NCI-H2196 treated with DMSO at 0.1 percent for 48 hours (cell line): ENCODE measurements at regions not wholly inside any gene's neighbourhood (a gene's known extent, or its start where the extent isn't known, plus 50 kb on each side); places are given as distances from the start of the nearest gene placed in this dataset.

Experiments used
- DNase-seq: peaks from one replicate; lab custom pipeline; 2025; ENCODE audit not compliant: unreplicated experiment; lab: John Stamatoyannopoulos, UW

DNA sequence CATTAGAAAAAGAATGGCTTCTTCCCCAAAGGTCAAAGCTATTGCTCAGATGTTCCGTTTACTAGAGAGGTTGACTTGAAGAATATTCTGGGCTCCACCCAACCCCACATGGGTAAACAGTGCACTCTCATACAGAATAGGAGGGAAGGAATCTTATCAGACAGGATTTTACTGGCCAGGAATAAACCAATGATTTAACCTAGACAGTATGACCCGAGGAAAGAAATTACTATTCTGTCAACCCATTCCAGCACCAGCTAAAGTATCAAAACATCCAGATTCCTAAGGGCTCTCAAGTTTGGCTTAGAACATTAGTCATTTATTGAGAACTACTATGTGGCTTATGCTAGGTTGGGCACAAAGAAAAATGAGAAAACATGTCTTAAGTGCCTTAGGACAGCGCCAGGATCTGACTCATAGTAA, 493.6 kb upstream of the KLF4 start:
- DNase-seq = no peak

- no peak for DNase-seq
Measured at GRCh38 chr9:107982745-107983144, 493.2 kb upstream of the KLF4 start.

DNA sequence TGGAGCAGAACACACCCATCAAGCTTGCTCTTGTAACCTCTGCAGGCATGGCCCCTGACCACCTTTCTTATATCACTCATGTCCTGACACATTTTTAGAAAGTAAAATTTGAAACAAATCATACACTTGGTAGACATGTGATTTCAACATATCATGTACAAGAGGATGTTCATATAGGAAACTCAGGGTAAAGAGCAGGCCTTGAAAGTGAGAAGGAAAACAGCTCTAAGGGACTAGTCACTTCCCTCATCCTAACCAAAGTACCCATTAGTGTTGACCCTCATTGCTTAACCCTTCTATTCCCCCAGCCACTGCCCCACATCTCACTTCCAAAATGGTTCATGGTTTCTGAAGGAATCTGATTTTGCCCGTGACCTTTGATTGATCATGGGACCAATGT, 492.4 kb upstream of the KLF4 start:
- DNase-seq = no peak

DNA sequence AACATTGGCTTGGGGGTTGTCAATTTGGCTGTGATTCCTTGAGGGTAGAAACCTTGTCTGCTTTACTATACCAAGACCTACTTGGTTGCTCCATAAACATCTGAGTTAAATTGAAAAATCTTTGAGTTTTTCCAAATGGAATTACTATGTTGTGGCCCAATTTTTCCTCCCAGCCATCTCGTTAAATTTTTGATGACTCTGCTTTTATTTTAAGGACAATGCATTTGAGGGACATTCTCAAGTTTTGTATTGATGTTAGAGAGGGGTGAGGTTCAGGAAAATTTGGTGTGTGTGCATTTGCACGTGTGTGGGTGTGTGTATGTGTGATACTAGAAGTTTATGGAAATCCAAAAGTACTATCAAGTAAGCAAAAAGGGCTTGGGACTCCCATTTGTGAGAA, 491.4 kb upstream of the KLF4 start:
- DNase-seq = no peak

GRCh38 chr9:107976767-107977166, 487.2 kb upstream of the KLF4 start:
- DNase-seq = no peak

DNA sequence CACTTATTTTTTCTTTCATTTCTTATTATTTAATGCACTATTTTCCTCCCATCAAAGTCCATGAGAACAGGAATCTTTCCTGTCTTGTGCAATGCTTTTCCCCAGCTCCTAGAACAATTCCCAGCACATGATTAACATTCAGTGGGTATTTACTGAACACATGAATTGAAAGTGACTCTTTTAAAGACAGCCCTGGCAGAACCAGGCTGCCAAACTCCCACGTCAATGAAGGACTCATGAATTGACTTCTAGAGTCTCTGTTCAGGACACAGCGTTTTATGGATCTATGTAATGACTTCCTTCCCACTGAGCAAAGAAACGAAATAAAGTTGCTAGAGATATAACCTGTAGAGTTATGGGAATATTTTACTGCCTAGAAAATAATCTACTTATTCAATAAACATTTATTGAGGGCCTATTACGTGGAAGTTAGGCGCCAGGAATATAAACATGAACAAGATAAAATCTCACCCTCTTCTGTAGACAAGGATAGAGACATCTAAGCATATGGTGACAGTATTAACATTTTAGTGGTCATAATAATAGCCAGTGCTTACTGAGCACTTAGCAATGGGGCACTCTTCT, 485.9 kb upstream of the KLF4 start:
- no peak for DNase-seq

DNA sequence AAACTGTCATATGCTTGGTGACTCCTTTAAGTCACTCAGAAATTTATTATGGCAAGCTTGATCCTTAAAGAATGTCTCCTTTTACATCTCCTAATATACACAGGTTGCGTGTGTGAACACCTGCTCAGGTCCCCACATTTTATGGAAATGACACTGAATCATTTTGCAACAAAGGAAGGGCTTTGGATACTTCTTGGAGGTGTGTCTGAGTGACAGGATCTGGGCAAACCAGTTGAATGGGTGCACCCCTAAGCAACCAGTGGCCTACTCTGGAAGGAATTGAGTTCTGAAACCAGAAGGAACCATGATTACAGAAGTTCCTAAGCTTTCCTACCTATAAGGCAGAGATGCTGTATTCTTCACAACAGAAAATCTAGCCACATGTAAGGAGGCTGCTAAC, 483.9 kb upstream of the KLF4 start:
- no peak for DNase-seq

- no peak for DNase-seq
Measured at GRCh38 chr9:107972346-107972745, 482.8 kb upstream of the KLF4 start.

GRCh38 chr9:107971241-107971640, 481.7 kb upstream of the KLF4 start:
- DNase-seq = no peak

DNA sequence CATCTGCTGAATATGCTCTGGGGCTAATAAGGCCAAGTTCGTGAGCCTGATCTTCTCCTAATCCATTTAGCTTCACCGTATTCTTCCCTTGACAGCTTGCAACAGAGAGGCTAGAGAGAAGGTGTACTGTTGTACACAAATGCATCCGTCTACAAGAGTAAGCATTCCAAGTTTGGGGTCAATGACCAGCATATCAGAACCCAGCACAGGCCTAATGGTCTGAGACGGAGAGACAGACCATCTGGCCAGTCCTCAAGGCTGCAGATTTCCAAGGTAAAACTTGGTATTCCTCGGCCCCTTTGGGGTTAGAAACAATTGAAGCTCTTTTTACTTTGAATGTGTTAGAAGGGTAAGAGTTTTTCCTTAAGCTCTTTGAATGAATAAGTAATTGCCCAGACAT, 481.2 kb upstream of the KLF4 start:
- no peak for DNase-seq

GRCh38 chr9:107969727-107970126, 480.2 kb upstream of the KLF4 start:
- no peak for DNase-seq

DNA sequence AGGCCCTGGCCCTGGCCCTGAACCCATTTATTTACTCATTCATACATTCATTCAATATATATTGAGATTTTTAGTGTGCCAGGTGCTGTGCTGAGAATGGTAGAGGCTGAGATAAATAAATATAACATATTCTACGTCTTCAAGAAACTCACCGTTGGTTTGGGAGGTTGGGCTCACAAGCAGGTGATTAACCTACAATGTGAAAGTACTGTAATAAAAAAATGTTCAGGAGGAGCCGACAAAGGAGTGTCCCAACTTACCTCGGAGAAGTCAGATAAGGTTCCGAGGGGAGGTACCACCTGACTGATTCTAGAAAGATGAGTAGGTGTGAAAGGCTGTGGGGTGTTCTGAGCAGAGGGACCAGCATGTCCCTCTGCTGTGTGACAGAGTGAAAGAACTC, 479.6 kb upstream of the KLF4 start:
- no peak for DNase-seq

DNA sequence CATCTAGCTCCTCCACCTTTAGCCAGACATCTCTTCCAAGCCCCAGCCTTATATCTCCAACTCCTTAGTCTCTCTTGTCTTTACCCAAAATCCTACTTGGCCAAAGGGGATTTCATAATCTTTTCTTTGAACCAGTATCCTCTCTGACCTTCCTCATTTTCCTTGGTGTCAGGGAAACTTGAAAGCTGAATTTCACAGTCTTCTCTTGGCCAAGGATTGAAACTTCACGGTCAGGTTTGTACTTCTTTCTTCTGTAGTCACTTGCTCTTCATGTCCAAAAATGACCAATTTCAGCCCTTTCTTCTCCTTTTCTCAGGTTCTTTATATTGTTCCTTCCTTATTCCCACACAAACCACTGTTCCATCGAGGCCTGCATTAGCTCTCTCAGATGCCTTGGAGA, 473.7 kb upstream of the KLF4 start:
- no peak for DNase-seq

DNA sequence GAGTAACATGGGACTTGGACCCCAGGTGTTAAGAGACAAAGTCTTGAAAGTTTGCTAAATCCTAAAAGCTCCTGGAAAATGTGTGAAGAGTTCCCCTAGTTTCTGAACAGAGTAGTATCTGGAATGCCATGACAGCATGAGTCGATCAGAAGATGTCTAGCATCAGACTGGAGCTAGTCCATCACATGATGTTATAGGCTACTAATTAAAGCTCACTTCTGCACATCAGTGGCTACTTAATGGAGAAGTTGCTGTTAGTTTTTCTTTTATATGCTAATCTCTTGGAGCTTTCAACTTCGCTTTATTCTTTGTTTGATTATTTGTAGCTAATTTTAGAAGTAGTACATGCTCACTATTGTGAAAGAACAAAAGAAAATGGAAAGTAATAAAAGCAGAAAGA, 471.3 kb upstream of the KLF4 start:
- no peak for DNase-seq

- DNase-seq = no peak
Measured at GRCh38 chr9:107954312-107954711, 464.7 kb upstream of the KLF4 start.

DNA sequence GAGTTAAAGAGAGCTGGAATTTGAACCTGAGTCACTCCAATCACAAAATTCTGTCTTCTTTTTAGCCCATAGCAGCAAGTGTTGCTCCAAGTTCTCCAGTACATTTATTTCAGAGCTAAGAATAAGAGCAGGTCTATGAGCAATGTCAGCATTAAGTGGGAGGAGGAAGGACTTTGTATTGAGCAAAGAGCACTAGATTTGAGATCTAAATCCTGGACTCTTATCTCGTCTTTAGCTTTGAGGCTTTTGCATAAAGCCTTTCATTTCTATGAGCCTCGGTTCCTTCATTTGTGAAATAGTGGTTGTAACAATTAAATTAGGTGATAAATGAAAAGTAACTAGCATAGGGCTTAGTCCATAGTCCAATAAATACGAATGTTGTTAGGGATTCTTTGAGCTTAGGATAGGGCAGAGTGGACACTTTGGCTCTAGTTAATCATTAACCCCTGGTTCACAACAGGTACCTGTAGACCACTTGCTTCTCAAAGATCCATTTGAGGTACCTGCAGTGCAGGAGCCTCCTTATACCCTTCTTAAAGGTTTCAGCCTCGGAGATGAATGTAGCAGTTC, 464.1 kb upstream of the KLF4 start:
- DNase-seq = no peak

GRCh38 chr9:107952773-107953172, 463.2 kb upstream of the KLF4 start:
- DNase-seq = no peak

- DNase-seq = no peak
Measured at GRCh38 chr9:107951511-107951910, 461.9 kb upstream of the KLF4 start.

- DNase-seq = no peak
Measured at GRCh38 chr9:107949061-107949460, 459.5 kb upstream of the KLF4 start.

DNA sequence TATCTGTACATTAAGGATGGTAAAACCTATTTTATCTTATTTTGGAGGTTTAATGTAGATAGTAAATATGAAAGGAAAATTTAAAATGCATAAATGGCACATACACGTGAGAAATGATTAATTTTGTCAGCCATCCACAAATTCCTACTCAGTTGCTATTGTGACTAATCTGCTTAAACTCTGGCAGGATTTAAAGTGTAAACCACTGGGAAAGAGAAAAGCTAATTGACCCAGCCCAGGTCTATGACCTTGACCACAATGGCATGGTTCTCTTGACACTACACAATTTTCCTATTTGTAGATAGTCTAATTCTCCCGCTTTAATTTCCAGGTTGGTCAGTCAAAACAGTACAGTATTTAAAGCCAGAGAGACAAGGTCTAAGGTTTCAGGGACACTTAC, 459.0 kb upstream of the KLF4 start:
- no peak for DNase-seq

DNA sequence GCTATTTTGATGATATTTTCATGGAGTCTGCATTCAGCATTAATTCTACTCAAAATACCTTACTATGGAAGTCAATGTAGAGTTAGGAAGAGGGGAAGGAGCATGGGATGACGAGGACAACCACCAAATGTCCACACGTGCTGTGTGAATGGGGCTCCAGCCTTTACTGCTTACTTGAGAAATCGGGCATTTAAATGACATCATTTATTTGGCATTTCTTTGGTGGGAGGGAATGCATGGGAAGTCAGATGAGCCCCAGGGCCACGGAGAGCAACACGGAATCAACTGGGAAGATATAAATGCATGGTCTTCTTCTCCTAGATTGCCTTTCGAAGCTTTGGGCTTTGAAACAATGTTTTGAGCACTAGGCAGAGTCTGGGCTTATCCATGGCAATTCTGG, 458.5 kb upstream of the KLF4 start:
- DNase-seq = no peak

GRCh38 chr9:107946364-107947141, 457.0 kb upstream of the KLF4 start:
- peak; percentile 41 for DNase-seq

DNA sequence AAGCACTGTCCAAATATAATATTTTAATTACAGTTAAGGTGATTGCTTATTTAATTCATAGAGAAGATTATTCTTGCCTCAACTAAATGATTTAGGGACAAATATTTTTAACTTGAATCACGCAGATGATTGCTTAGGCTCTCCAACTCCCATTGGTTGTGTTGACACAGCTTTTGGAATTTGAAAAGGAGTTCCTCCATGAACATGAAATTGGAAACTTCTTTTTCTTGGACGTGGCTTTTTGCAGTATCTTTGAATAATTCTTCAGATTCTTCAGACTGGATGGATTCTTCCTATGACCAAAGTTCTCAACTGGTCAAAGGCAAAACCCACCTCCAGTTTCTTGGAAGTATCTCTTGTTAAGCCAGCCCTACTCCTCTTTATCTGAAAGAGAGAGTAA, 456.4 kb upstream of the KLF4 start:
- no peak for DNase-seq
